GM23248 (cell line): ENCODE measurements at regions not wholly inside any gene's neighbourhood (a gene's known extent, or its start where the extent isn't known, plus 50 kb on each side); places are given as distances from the start of the nearest gene placed in this dataset.

Source experiments
- EZH2 ChIP-seq: fragments of 200-600 bp; sonication (generic); IDR thresholded peaks from 2 replicates; pipeline ENCODE4 v1.6.1; 2018; ENCODE audit warnings: antibody characterized with exemption, mild to moderate bottlenecking; ENCODE audit not compliant: insufficient read depth, poor library complexity, severe bottlenecking
- EZH2phosphoT487 ChIP-seq: fragments of 200-600 bp; sonication (generic); IDR thresholded peaks from 2 replicates; pipeline ENCODE4 v1.6.1; 2018; ENCODE audit warnings: antibody characterized with exemption, moderate library complexity, mild to moderate bottlenecking, low read depth; ENCODE audit not compliant: insufficient read depth

- TF ChIP-seq EZH2phosphoT487, result no peak
- no peak for TF ChIP-seq EZH2
Measured at GRCh38 chr11:12319461-12319951, 57.9 kb upstream of the PARVA start.
